ENCODE measurements at regions not wholly inside any gene's neighbourhood (a gene's known extent, or its start where the extent isn't known, plus 50 kb on each side); places are given as distances from the start of the nearest gene placed in this dataset.

DNA sequence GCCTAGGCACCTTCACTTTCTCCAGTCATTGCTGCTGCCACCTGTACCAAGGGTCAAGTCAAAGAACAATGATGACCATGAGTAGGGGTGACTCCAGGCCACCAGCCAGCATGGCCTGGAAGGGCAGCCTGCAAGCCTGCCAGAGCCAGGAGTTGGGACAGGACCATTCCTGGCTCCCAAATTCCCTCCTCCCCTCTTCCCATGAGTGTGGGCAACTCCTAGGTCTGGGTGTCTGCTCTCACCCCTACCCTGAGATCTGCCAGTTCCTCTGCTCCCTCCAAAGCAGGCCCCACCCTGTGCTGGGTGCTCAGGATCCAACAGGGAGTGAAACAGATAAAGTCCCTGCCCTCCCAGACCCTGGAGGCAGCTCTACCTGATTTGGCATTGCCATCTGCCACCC, 125.8 kb upstream of the NANOS1 start:
- H3K27ac ChIP-seq, result no peak overlapping the region
- H3K79me2 ChIP-seq (ENCODE audit: insufficient read depth, low read depth), result no peaks in the 10 kb centered on the region
- no peak overlapping the region for H2AFZ ChIP-seq (ENCODE audit: low read depth)
- no peak overlapping the region for H3K9ac ChIP-seq
- no peaks in the 10 kb centered on the region for H3K36me3 ChIP-seq (ENCODE audit: insufficient read depth)
- no peak overlapping the region for H3K4me2 ChIP-seq
- no peaks in the 10 kb centered on the region for H3K27me3 ChIP-seq (ENCODE audit: insufficient read depth, low read depth)
- TF ChIP-seq, protein P1, sequence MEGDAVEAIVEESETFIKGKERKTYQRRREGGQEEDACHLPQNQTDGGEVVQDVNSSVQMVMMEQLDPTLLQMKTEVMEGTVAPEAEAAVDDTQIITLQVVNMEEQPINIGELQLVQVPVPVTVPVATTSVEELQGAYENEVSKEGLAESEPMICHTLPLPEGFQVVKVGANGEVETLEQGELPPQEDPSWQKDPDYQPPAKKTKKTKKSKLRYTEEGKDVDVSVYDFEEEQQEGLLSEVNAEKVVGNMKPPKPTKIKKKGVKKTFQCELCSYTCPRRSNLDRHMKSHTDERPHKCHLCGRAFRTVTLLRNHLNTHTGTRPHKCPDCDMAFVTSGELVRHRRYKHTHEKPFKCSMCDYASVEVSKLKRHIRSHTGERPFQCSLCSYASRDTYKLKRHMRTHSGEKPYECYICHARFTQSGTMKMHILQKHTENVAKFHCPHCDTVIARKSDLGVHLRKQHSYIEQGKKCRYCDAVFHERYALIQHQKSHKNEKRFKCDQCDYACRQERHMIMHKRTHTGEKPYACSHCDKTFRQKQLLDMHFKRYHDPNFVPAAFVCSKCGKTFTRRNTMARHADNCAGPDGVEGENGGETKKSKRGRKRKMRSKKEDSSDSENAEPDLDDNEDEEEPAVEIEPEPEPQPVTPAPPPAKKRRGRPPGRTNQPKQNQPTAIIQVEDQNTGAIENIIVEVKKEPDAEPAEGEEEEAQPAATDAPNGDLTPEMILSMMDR (conservative IDR thresholded peaks at IDR 0.05; ENCODE audit: low read depth, low read length), result no peak
- H4K20me1 ChIP-seq (ENCODE audit: insufficient read depth), result no peaks in the 10 kb centered on the region
- no peak overlapping the region for H3K4me3 ChIP-seq (IDR thresholded peaks at IDR 0.05; ENCODE audit: insufficient read depth, low read depth, low read length)
- no peaks in the 10 kb centered on the region for H3K4me1 ChIP-seq (ENCODE audit: low read depth, poor library complexity, severe bottlenecking)

DNA sequence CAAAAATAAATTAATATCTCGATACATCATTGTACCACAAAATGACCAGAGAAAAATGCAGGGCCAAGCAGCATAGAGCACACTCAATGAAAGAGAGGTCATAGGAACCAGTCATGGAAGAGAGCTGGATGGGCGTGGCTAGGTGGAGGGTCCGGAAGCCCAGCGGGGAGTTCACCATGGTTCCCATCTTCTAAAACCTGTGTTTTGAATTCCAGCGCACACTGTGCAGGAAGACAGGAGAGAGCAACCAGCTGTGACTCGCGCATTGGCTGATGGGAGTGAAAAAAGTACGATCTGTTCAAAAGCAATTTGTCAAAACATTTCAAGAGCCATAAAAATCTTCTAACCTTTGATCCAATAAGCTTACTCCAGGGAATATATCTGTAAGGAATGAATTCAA, 125.2 kb upstream of the NANOS1 start:
- Histone ChIP-seq H3K9ac (no peak overlapping the region), H3K36me3 (ENCODE audit: insufficient read depth) (no peaks in the 10 kb centered on the region), H3K27ac (no peak overlapping the region), H3K4me3 (IDR thresholded peaks at IDR 0.05; ENCODE audit: insufficient read depth, low read depth, low read length) (no peak overlapping the region), H3K79me2 (ENCODE audit: insufficient read depth, low read depth) (no peaks in the 10 kb centered on the region), H3K27me3 (ENCODE audit: insufficient read depth, low read depth) (no peaks in the 10 kb centered on the region), H3K4me2 (no peak overlapping the region), H3K4me1 (ENCODE audit: low read depth, poor library complexity, severe bottlenecking) (no peaks in the 10 kb centered on the region), H2AFZ (ENCODE audit: low read depth) (no peak overlapping the region), H4K20me1 (ENCODE audit: insufficient read depth) (no peaks in the 10 kb centered on the region)
- TF ChIP-seq, protein P1 (conservative IDR thresholded peaks at IDR 0.05; ENCODE audit: low read depth, low read length), result no peak

DNA sequence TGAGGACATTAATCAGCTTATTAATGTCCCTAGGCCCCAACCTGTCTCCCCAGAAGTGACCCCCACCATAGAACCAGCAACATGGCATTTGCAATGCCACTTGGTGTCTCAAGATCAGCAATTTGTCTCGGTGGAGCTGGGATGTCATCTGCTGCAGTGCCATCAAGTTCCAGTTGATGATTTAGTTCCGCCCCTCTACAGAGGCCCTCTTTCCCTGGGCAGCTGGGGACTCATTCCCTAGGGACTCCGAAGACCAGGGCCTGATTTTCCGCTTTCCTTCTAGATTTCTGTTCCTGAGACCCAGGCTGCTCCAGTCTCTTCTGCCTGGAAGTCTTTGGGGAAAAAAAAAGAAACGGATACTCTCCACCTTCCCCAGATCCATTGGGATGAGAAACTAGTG, 122.5 kb upstream of the NANOS1 start:
- Histone ChIP-seq H3K79me2 (ENCODE audit: insufficient read depth, low read depth) (no peaks in the 10 kb centered on the region), H3K27me3 (ENCODE audit: insufficient read depth, low read depth) (no peaks in the 10 kb centered on the region), H3K4me3 (IDR thresholded peaks at IDR 0.05; ENCODE audit: insufficient read depth, low read depth, low read length) (no peak overlapping the region), H2AFZ (ENCODE audit: low read depth) (no peak overlapping the region), H3K27ac (no peak overlapping the region), H3K4me2 (no peak overlapping the region), H3K9ac (no peak overlapping the region), H4K20me1 (ENCODE audit: insufficient read depth) (no peaks in the 10 kb centered on the region), H3K36me3 (ENCODE audit: insufficient read depth) (no peaks in the 10 kb centered on the region), H3K4me1 (ENCODE audit: low read depth, poor library complexity, severe bottlenecking) (no peaks in the 10 kb centered on the region)
- TF ChIP-seq, protein P1 (conservative IDR thresholded peaks at IDR 0.05; ENCODE audit: low read depth, low read length), result no peak

DNA sequence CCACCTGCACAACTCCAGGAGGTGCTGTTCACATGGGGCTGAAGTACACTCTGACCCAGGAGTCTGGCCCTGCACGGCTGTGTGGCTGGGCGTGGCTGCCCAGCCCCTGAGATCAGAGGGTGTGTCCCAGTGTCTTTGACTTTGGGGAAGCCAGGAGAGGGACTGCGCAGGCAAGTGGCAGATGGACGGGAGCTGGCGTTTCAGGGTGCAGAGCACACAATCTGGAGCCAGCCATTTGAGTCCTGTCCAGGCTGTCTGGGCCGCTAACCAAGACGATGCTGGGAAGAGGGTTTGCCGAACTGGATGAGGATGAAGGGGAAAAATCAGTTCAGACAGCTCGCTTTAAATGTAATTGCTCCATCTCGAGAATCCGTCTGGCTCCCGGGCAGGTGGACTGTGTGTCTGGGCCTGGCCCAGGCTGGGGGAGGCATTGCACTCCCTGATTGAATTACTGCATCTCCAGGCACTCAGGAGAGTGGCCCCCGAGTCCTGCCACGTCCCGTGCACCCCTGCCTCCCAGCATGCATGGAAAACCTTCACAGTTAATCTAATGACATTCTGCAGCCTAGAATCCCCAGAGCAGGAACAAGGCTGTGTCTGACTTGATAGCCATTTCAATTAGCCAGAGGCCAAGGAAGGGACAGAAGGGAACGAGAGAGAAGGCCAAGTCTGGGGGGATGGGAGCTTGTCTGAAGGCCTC, 120.8 kb upstream of the NANOS1 start:
- no peak overlapping the region for H3K9ac ChIP-seq
- no peaks in the 10 kb centered on the region for H3K27me3 ChIP-seq (ENCODE audit: insufficient read depth, low read depth)
- H3K4me2 ChIP-seq, result no peak overlapping the region
- H2AFZ ChIP-seq (ENCODE audit: low read depth), result no peak overlapping the region
- TF ChIP-seq, protein P1 (conservative IDR thresholded peaks at IDR 0.05; ENCODE audit: low read depth, low read length), result no peak
- no peaks in the 10 kb centered on the region for H3K36me3 ChIP-seq (ENCODE audit: insufficient read depth)
- H3K79me2 ChIP-seq (ENCODE audit: insufficient read depth, low read depth), result no peaks in the 10 kb centered on the region
- H3K4me1 ChIP-seq (ENCODE audit: low read depth, poor library complexity, severe bottlenecking), result no peaks in the 10 kb centered on the region
- H3K4me3 ChIP-seq (IDR thresholded peaks at IDR 0.05; ENCODE audit: insufficient read depth, low read depth, low read length), result no peak overlapping the region
- H3K27ac ChIP-seq, result no peak overlapping the region
- no peaks in the 10 kb centered on the region for H4K20me1 ChIP-seq (ENCODE audit: insufficient read depth)
